HEK293 (cell line): ENCODE measurements at regions not wholly inside any gene's neighbourhood (a gene's known extent, or its start where the extent isn't known, plus 50 kb on each side); places are given as distances from the start of the nearest gene placed in this dataset.

ENCODE experiments used
- CTCF ChIA-PET: fragments of 350-600 bp; formaldehyde crosslinking; extraction: SDS; loops from one replicate; lab custom pipeline; 2021; ENCODE audit warnings: antibody characterized with exemption; lab: Yijun Ruan, JAX
- POLR2A ChIA-PET: fragments of 300-600 bp; formaldehyde crosslinking; extraction: SDS; loops from one replicate; lab custom pipeline; 2020; ENCODE audit warnings: antibody characterized with exemption, inconsistent platforms; lab: Yijun Ruan, JAX
- H3K27ac ChIP-seq: fragments of 200-500 bp; sonication (Bioruptor generic); 2 replicates; pipeline ENCODE4 v1.5.1; 2014; ENCODE audit warnings: low read depth, low read length, control low read depth, inconsistent platforms; ENCODE audit errors: extremely low read depth
- H3K36me3 ChIP-seq, 2 experiments: fragments of 200-500 bp in 1 of 2; sonication (Bioruptor generic) in 1 of 2; 1 replicate in 1 of 2; 2 replicates in 1 of 2; pipeline ENCODE4 v1.5.1; 2014 to 2017; ENCODE audit warnings: inconsistent platforms in 2 of 2, low read length in 2 of 2; ENCODE audit not compliant: control insufficient read depth in 2 of 2, insufficient read depth in 1 of 2
- H3K4me1 ChIP-seq: fragments of 200-500 bp; sonication (Bioruptor generic); 2 replicates; pipeline ENCODE4 v1.5.1; 2014; ENCODE audit warnings: mild to moderate bottlenecking, low read length, inconsistent platforms; ENCODE audit not compliant: control insufficient read depth, insufficient read depth
- H3K4me3 ChIP-seq: 2 replicates; pipeline ENCODE4 v1.5.1; 2011; ENCODE audit warnings: low read depth, mild to moderate bottlenecking, control low read depth, low read length, moderate library complexity
- H3K9me3 ChIP-seq: fragments of 200-500 bp; sonication (Bioruptor generic); 2 replicates; pipeline ENCODE4 v1.5.1; 2014; ENCODE audit warnings: low read depth, low read length, inconsistent platforms; ENCODE audit not compliant: control insufficient read depth, insufficient read depth
- EGR2 ChIP-seq: fragments of 450-650 bp; formaldehyde crosslinking; IDR thresholded peaks from 2 replicates; pipeline ENCODE4 v1.5.1; 2016; ENCODE audit warnings: low read depth, missing biosample characterization, missing genetic modification characterization
- IKZF3 ChIP-seq: fragments of 450-650 bp; IDR thresholded peaks from 2 replicates; pipeline ENCODE4 v1.5.0; 2018; ENCODE audit warnings: missing biosample characterization, mild to moderate bottlenecking, missing genetic modification characterization, moderate library complexity
- SP7 ChIP-seq: fragments of 450-650 bp; formaldehyde crosslinking; IDR thresholded peaks from 2 replicates; pipeline ENCODE4 v1.5.1; 2016; ENCODE audit warnings: missing biosample characterization, missing genetic modification characterization
- ZBTB1 ChIP-seq: fragments of 450-650 bp; formaldehyde crosslinking; IDR thresholded peaks from 2 replicates; pipeline ENCODE4 v1.5.1; 2016; ENCODE audit warnings: missing biosample characterization, missing genetic modification characterization
- ZBTB7A ChIP-seq: fragments of 450-650 bp; formaldehyde crosslinking; IDR thresholded peaks from 2 replicates; pipeline ENCODE4 v1.5.1; 2016; ENCODE audit warnings: low read depth, missing biosample characterization, missing genetic modification characterization
- ZNF112 ChIP-seq: fragments of 450-650 bp; formaldehyde crosslinking; IDR thresholded peaks from 2 replicates; pipeline ENCODE4 v1.5.0; 2017; ENCODE audit warnings: missing biosample characterization, missing genetic modification characterization
- ZNF132 ChIP-seq: fragments of 450-650 bp; formaldehyde crosslinking; IDR thresholded peaks from 2 replicates; pipeline ENCODE4 v1.5.1; 2017; ENCODE audit warnings: missing biosample characterization, missing genetic modification characterization, borderline replicate concordance
- ZNF157 ChIP-seq: fragments of 450-650 bp; formaldehyde crosslinking; IDR thresholded peaks from 2 replicates; pipeline ENCODE4 v1.5.1; 2016; ENCODE audit warnings: missing biosample characterization, missing genetic modification characterization
- ZNF169 ChIP-seq: fragments of 450-650 bp; formaldehyde crosslinking; IDR thresholded peaks from 2 replicates; pipeline ENCODE4 v1.5.1; 2016; ENCODE audit warnings: missing biosample characterization, missing genetic modification characterization
- ZNF19 ChIP-seq: fragments of 450-650 bp; formaldehyde crosslinking; IDR thresholded peaks from 2 replicates; pipeline ENCODE4; 2016; ENCODE audit warnings: missing biosample characterization, missing genetic modification characterization, low read depth
- ZNF248 ChIP-seq: fragments of 450-650 bp; formaldehyde crosslinking; IDR thresholded peaks from 2 replicates; pipeline ENCODE4 v1.5.1; 2017; ENCODE audit warnings: missing biosample characterization, missing genetic modification characterization
- ZNF549 ChIP-seq: fragments of 450-650 bp; IDR thresholded peaks from 2 replicates; pipeline ENCODE4 v1.5.1; 2018; ENCODE audit warnings: missing biosample characterization, missing genetic modification characterization, mild to moderate bottlenecking, inconsistent platforms, moderate library complexity
- ZNF624 ChIP-seq: fragments of 450-650 bp; formaldehyde crosslinking; IDR thresholded peaks from 2 replicates; pipeline ENCODE4 v1.5.1; 2017; ENCODE audit warnings: missing biosample characterization, missing genetic modification characterization
- ZNF670 ChIP-seq: fragments of 450-650 bp; formaldehyde crosslinking; IDR thresholded peaks from 2 replicates; pipeline ENCODE4 v1.5.1; 2016; ENCODE audit warnings: missing biosample characterization, missing genetic modification characterization, low read depth
- TF ChIP-seq, protein P1 (sequence below): fragments of 450-650 bp; formaldehyde crosslinking; IDR thresholded peaks from 2 replicates; pipeline ENCODE4 v1.5.1; 2016; ENCODE audit warnings: missing biosample characterization, missing genetic modification characterization
- TF ChIP-seq, protein P2 (sequence below): fragments of 450-650 bp; formaldehyde crosslinking; conservative IDR thresholded peaks from 2 replicates; pipeline ENCODE4 v1.5.1; 2016; ENCODE audit warnings: low read depth, missing biosample characterization, missing genetic modification characterization
- TF ChIP-seq, protein P3 (sequence below): fragments of 450-650 bp; formaldehyde crosslinking; IDR thresholded peaks from 2 replicates; pipeline ENCODE4 v1.5.1; 2016; ENCODE audit warnings: missing biosample characterization, missing genetic modification characterization
- TF ChIP-seq, protein P4 (sequence below): IDR thresholded peaks from 2 replicates; pipeline ENCODE4 v1.6.1; 2011; ENCODE audit warnings: mild to moderate bottlenecking, low read depth, low read length, borderline replicate concordance
- TF ChIP-seq, protein P5 (sequence below): fragments of 450-650 bp; formaldehyde crosslinking; IDR thresholded peaks from 2 replicates; pipeline ENCODE4 v1.5.1; 2016; ENCODE audit warnings: missing biosample characterization, missing genetic modification characterization, low read depth
- TF ChIP-seq, protein P6 (sequence below): fragments of 450-650 bp; formaldehyde crosslinking; IDR thresholded peaks from 2 replicates; pipeline ENCODE4 v1.5.1; 2017; ENCODE audit warnings: missing biosample characterization, missing genetic modification characterization
- TF ChIP-seq, protein P7 (sequence below): fragments of 450-650 bp; formaldehyde crosslinking; IDR thresholded peaks from 2 replicates; pipeline ENCODE4 v1.5.1; 2017; ENCODE audit warnings: missing biosample characterization, missing genetic modification characterization

DNA sequence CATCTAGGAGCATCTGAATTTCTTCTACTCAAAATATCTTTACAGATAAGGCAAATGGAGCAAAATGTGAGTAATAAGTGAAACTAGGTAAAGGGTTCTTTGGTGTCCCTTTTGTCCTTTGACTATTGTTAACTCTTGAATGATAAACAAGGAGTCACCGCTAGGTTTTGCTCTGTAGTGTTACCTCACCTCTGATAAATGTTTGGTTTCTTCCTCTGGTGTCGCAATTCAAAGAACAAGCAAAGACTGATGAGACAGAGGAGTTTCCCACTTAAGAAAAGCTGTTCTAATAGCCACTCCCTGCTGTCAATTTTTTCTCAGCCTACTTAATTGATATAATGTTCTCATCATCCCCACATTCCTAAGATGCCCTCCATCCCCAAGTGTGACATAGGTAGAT is 925.9 kb downstream of the IGSF11 start (continued):
- TF ChIP-seq, protein P1, sequence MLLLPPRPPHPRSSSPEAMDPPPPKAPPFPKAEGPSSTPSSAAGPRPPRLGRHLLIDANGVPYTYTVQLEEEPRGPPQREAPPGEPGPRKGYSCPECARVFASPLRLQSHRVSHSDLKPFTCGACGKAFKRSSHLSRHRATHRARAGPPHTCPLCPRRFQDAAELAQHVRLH (tag by site-specific recombination) = no peak
- TF ChIP-seq, protein P2, sequence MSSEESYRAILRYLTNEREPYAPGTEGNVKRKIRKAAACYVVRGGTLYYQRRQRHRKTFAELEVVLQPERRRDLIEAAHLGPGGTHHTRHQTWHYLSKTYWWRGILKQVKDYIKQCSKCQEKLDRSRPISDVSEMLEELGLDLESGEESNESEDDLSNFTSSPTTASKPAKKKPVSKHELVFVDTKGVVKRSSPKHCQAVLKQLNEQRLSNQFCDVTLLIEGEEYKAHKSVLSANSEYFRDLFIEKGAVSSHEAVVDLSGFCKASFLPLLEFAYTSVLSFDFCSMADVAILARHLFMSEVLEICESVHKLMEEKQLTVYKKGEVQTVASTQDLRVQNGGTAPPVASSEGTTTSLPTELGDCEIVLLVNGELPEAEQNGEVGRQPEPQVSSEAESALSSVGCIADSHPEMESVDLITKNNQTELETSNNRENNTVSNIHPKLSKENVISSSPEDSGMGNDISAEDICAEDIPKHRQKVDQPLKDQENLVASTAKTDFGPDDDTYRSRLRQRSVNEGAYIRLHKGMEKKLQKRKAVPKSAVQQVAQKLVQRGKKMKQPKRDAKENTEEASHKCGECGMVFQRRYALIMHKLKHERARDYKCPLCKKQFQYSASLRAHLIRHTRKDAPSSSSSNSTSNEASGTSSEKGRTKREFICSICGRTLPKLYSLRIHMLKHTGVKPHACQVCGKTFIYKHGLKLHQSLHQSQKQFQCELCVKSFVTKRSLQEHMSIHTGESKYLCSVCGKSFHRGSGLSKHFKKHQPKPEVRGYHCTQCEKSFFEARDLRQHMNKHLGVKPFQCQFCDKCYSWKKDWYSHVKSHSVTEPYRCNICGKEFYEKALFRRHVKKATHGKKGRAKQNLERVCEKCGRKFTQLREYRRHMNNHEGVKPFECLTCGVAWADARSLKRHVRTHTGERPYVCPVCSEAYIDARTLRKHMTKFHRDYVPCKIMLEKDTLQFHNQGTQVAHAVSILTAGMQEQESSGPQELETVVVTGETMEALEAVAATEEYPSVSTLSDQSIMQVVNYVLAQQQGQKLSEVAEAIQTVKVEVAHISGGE (tag by site-specific recombination) = no peak
- TF ChIP-seq, protein P3, sequence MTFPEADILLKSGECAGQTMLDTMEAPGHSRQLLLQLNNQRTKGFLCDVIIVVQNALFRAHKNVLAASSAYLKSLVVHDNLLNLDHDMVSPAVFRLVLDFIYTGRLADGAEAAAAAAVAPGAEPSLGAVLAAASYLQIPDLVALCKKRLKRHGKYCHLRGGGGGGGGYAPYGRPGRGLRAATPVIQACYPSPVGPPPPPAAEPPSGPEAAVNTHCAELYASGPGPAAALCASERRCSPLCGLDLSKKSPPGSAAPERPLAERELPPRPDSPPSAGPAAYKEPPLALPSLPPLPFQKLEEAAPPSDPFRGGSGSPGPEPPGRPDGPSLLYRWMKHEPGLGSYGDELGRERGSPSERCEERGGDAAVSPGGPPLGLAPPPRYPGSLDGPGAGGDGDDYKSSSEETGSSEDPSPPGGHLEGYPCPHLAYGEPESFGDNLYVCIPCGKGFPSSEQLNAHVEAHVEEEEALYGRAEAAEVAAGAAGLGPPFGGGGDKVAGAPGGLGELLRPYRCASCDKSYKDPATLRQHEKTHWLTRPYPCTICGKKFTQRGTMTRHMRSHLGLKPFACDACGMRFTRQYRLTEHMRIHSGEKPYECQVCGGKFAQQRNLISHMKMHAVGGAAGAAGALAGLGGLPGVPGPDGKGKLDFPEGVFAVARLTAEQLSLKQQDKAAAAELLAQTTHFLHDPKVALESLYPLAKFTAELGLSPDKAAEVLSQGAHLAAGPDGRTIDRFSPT (tag by site-specific recombination) = no peak
- TF ChIP-seq ZNF19 (tag by site-specific recombination) = no peak
- TF ChIP-seq ZNF670 (tag by site-specific recombination) = no peak
- no peak for TF ChIP-seq ZNF248 (tag by site-specific recombination)
- TF ChIP-seq, protein P4, sequence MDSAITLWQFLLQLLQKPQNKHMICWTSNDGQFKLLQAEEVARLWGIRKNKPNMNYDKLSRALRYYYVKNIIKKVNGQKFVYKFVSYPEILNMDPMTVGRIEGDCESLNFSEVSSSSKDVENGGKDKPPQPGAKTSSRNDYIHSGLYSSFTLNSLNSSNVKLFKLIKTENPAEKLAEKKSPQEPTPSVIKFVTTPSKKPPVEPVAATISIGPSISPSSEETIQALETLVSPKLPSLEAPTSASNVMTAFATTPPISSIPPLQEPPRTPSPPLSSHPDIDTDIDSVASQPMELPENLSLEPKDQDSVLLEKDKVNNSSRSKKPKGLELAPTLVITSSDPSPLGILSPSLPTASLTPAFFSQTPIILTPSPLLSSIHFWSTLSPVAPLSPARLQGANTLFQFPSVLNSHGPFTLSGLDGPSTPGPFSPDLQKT = no peak
- no peak for TF ChIP-seq ZNF112 (tag by site-specific recombination)

DNA sequence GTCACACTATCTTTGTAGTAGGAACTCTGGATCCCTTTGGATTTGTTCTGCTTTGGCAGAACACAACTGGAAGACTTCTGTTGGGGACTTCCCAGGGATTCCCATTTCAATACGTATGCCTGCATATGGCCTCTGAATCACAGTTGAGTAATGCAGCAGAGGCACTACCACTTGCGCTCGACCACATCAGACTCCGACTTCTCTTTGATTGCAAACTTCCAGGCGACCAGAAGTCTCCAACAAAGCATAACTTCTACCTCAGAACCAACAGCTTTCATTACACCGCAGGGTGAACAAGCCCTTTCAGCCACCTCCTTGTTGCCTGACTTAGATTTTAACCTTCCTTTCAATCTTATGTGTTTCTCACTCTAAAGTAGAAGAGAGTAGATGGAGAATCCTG is 924.4 kb downstream of the IGSF11 start:
- CTCF ChIA-PET = no interaction called here
- POLR2A ChIA-PET = no interaction called here
- TF ChIP-seq SP7 = no peak
- no peak for TF ChIP-seq EGR2 (tag by site-specific recombination)
- TF ChIP-seq ZNF624 (tag by site-specific recombination) = no peak
- TF ChIP-seq ZBTB1 (tag by site-specific recombination) = no peak
- no peak for TF ChIP-seq ZNF132
- TF ChIP-seq, protein P5, sequence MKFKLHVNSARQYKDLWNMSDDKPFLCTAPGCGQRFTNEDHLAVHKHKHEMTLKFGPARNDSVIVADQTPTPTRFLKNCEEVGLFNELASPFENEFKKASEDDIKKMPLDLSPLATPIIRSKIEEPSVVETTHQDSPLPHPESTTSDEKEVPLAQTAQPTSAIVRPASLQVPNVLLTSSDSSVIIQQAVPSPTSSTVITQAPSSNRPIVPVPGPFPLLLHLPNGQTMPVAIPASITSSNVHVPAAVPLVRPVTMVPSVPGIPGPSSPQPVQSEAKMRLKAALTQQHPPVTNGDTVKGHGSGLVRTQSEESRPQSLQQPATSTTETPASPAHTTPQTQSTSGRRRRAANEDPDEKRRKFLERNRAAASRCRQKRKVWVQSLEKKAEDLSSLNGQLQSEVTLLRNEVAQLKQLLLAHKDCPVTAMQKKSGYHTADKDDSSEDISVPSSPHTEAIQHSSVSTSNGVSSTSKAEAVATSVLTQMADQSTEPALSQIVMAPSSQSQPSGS (tag by site-specific recombination) = no peak
- no peak for TF ChIP-seq ZNF157
- no peak for TF ChIP-seq ZBTB7A (tag by site-specific recombination)
- TF ChIP-seq, protein P6, sequence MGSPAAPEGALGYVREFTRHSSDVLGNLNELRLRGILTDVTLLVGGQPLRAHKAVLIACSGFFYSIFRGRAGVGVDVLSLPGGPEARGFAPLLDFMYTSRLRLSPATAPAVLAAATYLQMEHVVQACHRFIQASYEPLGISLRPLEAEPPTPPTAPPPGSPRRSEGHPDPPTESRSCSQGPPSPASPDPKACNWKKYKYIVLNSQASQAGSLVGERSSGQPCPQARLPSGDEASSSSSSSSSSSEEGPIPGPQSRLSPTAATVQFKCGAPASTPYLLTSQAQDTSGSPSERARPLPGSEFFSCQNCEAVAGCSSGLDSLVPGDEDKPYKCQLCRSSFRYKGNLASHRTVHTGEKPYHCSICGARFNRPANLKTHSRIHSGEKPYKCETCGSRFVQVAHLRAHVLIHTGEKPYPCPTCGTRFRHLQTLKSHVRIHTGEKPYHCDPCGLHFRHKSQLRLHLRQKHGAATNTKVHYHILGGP (tag by site-specific recombination) = no peak
- TF ChIP-seq ZNF169 (tag by site-specific recombination) = no peak
- TF ChIP-seq ZNF549 (tag by site-specific recombination) = no peak
- no peak for TF ChIP-seq IKZF3 (tag by site-specific recombination)
- TF ChIP-seq, protein P7, sequence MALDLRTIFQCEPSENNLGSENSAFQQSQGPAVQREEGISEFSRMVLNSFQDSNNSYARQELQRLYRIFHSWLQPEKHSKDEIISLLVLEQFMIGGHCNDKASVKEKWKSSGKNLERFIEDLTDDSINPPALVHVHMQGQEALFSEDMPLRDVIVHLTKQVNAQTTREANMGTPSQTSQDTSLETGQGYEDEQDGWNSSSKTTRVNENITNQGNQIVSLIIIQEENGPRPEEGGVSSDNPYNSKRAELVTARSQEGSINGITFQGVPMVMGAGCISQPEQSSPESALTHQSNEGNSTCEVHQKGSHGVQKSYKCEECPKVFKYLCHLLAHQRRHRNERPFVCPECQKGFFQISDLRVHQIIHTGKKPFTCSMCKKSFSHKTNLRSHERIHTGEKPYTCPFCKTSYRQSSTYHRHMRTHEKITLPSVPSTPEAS (tag by site-specific recombination) = no peak

More for the DNA sequence above, 924.4 kb downstream of the IGSF11 start:
- H3K4me3 ChIP-seq = no peak overlapping the region
- no peaks in the 10 kb centered on the region for H3K36me3 ChIP-seq
- no peaks in the 10 kb centered on the region for H3K9me3 ChIP-seq
- H3K27ac ChIP-seq = no peak overlapping the region
- H3K4me1 ChIP-seq = no peaks in the 10 kb centered on the region
